ENCODE measurements at regions not wholly inside any gene's neighbourhood (a gene's known extent, or its start where the extent isn't known, plus 50 kb on each side); places are given as distances from the start of the nearest gene placed in this dataset.
"Not testable (repeated sequence)": the region's sequence is repeated elsewhere in the genome, so short reads cannot be mapped to it uniquely, and the experiment has no call there.

DNA sequence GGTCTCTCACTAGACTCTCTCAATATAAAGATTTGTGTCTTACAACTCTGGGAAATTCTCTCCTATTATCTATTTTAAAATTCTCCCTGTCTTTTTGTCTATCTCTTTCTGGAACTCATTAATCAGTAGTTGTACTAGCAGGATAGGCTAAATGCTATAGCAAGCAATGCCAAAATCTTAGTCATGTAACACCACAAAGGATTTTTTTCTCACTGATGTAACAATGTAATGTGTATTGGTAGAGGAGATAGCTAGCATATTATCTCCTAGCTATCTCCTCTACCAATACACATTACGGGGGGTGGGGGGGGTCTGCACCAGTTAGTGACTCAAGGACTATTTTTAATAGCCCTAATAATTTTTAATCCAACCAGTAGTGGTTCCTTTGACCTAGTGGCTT, 225.4 kb downstream of the KLHL28 start:
- TF ChIP-seq, protein P1, sequence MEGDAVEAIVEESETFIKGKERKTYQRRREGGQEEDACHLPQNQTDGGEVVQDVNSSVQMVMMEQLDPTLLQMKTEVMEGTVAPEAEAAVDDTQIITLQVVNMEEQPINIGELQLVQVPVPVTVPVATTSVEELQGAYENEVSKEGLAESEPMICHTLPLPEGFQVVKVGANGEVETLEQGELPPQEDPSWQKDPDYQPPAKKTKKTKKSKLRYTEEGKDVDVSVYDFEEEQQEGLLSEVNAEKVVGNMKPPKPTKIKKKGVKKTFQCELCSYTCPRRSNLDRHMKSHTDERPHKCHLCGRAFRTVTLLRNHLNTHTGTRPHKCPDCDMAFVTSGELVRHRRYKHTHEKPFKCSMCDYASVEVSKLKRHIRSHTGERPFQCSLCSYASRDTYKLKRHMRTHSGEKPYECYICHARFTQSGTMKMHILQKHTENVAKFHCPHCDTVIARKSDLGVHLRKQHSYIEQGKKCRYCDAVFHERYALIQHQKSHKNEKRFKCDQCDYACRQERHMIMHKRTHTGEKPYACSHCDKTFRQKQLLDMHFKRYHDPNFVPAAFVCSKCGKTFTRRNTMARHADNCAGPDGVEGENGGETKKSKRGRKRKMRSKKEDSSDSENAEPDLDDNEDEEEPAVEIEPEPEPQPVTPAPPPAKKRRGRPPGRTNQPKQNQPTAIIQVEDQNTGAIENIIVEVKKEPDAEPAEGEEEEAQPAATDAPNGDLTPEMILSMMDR (IDR thresholded peaks at IDR 0.05; ENCODE audit: insufficient read depth, low read depth, low read length, missing control alignments): no peak
- no peak overlapping the region for H3K4me3 ChIP-seq (ENCODE audit: low read depth, low read length)
- DNase-seq (ENCODE audit: low read depth): no peak

- no peak overlapping the region for H3K4me3 ChIP-seq (ENCODE audit: low read depth, low read length)
- DNase-seq (ENCODE audit: low read depth): no peak
- TF ChIP-seq, protein P1 (IDR thresholded peaks at IDR 0.05; ENCODE audit: insufficient read depth, low read depth, low read length, missing control alignments): no peak
Observed at GRCh38 chr14:44732144-44732543, 225.1 kb upstream of the FSCB start.

GRCh38 chr14:44730860-44731259, 223.8 kb upstream of the FSCB start:
- TF ChIP-seq, protein P1 (IDR thresholded peaks at IDR 0.05; ENCODE audit: insufficient read depth, low read depth, low read length, missing control alignments): no peak
- no peak overlapping the region for H3K4me3 ChIP-seq (ENCODE audit: low read depth, low read length)
- no peak for DNase-seq (ENCODE audit: low read depth)

DNA sequence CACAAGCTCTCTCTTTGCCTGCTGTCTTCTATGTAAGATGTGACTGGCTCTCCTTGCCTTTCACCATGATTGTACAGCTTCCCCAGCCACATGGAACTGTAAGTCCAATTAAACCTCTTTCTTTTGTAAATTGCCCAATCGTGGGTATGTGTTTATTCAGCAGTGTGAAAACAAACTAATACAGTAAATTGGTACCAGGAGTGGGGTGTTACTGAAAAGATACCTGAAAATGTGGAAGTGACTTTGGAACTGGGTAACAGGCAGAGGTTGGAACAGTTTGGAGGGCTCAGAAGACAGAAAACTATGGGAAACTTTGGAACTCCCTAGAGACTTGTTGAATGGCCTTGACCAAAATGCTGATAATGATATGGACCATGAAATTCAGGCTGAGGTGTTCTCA, 214.3 kb upstream of the FSCB start:
- not testable (repeated sequence) for DNase-seq (ENCODE audit: low read depth); H3K4me3 ChIP-seq (ENCODE audit: low read depth, low read length)

DNA sequence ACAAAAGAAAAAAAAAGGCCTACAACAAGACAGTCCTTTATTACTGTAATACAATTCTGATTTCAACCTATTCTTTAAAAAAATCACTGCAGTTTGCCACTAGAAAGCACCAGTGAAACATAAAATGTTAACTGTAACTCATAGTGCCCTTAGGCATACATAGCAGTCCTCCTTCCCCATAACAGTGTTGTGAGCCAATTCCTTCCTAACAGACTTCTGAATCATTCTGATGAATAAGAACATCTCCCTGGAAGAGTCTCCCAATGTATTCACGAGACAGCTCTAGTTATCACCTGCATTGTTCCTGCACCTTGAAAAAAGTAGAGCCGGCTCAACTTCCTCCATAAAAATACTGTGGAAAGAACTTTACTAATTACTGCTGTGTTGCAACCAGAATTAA, 213.6 kb upstream of the FSCB start:
- H3K4me3 ChIP-seq (ENCODE audit: low read depth, low read length): no peak overlapping the region
- no peak for DNase-seq (ENCODE audit: low read depth)
- TF ChIP-seq, protein P1 (IDR thresholded peaks at IDR 0.05; ENCODE audit: insufficient read depth, low read depth, low read length, missing control alignments): no peak

DNA sequence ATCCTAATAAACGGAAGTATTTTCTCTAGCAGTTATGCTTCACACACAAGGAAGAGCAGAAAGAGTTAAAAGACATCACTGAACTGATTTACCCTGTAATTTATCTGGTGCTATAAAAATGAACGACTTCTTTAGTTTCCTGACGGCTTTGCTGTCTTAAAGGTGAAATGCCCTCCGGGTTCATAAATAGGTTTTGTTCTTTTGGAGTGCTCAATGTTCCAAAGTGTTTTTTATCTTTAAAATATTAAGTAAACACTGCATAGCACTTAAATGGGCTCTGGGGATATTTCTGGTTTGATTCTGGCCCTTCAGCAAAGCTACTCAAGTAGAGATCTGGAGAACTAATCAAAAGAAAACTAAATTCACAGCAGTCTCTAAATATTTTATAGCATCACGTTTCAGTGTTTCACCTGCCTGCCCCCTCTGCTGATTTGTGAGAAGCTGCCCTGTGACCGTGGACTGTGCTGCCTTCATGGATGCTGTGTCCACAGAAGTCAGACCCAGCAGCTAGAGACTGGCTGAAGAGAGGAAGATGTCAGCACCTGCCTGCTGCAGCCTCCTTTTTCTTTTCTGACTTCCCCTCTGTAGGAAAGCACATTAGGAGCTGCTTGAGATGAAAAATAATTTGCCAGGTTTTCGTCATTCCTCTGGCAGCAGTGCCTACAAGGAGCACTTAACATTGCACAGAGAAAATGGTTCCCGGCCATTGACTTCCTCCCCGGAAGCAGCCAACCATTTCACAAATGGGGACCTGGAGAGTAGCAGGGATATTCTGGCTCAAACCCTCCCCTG, 205.1 kb upstream of the FSCB start:
- no peak overlapping the region for H3K4me3 ChIP-seq (ENCODE audit: low read depth, low read length)
- TF ChIP-seq, protein P1 (IDR thresholded peaks at IDR 0.05; ENCODE audit: insufficient read depth, low read depth, low read length, missing control alignments): no peak
- DNase-seq (ENCODE audit: low read depth): no peak

GRCh38 chr14:44701563-44702263, 194.6 kb upstream of the FSCB start:
- TF ChIP-seq, protein P1 (IDR thresholded peaks at IDR 0.05; ENCODE audit: insufficient read depth, low read depth, low read length, missing control alignments): no peak
- H3K4me3 ChIP-seq (ENCODE audit: low read depth, low read length): no peak overlapping the region
- no peak for DNase-seq (ENCODE audit: low read depth)
